ENCODE measurements at regions not wholly inside any gene's neighbourhood (a gene's known extent, or its start where the extent isn't known, plus 50 kb on each side); places are given as distances from the start of the nearest gene placed in this dataset.
A peak's percentile ranks its signal among the peaks of the same experiment; 100 is the strongest.

DNA sequence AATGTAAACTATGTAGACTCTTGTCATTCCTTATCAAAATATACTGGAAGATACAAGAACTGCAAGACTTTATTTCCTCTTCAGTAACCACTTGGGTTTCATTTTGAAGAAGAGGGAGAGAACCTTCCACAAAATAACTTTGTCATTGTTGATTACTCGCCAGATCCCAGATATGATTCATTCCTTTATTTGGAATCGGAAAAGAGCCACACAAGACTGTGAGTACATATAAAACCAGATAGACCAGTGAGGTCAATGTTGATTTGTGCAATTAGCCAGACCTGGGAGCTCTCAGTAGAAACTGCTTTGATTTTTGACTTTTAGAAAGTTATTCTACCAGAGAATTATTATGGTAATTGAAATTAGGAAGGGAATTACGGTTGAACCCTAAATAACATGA, 146.1 kb downstream of the TMEM167A start:
- Histone ChIP-seq H3K27ac (ENCODE audit: low read depth in 1 of 2, low read length in 1 of 2) (no peak overlapping the region), H3K4me1 (ENCODE audit: control insufficient read depth in 5 of 5, insufficient read depth in 5 of 5, low read length in 5 of 5) (peaks cover 0 to 4% (median 0%) of the 10 kb centered on the region in 5 donors), H3K27me3 (ENCODE audit: control insufficient read depth in 3 of 3, insufficient read depth in 3 of 3, low read length in 2 of 3) (no peaks in the 10 kb centered on the region), H3K9ac (ENCODE audit: insufficient read depth in 1 of 2, low read length in 2 of 2) (no peak overlapping the region), H3K9me3 (ENCODE audit: control insufficient read depth in 4 of 4, insufficient read depth in 3 of 4, low read length in 3 of 4) (no peaks in the 10 kb centered on the region), H3K36me3 (ENCODE audit: control insufficient read depth in 4 of 4, insufficient read depth in 4 of 4, low read length in 4 of 4) (no peaks in the 10 kb centered on the region), H3K4me3 (no peak overlapping the region)
- WGBS, 2 donors = 63 to 81% methylated on average over 3 of the region's 3 CpGs
- TF ChIP-seq, protein P1, sequence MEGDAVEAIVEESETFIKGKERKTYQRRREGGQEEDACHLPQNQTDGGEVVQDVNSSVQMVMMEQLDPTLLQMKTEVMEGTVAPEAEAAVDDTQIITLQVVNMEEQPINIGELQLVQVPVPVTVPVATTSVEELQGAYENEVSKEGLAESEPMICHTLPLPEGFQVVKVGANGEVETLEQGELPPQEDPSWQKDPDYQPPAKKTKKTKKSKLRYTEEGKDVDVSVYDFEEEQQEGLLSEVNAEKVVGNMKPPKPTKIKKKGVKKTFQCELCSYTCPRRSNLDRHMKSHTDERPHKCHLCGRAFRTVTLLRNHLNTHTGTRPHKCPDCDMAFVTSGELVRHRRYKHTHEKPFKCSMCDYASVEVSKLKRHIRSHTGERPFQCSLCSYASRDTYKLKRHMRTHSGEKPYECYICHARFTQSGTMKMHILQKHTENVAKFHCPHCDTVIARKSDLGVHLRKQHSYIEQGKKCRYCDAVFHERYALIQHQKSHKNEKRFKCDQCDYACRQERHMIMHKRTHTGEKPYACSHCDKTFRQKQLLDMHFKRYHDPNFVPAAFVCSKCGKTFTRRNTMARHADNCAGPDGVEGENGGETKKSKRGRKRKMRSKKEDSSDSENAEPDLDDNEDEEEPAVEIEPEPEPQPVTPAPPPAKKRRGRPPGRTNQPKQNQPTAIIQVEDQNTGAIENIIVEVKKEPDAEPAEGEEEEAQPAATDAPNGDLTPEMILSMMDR (IDR thresholded peaks at IDR 0.05; ENCODE audit: control extremely low read depth, extremely low read depth) = no peak
- no peak for ATAC-seq (ENCODE audit: insufficient read depth, low FRiP score)
- peak in 1 of 3 donors; percentile 29 for DNase-seq

DNA sequence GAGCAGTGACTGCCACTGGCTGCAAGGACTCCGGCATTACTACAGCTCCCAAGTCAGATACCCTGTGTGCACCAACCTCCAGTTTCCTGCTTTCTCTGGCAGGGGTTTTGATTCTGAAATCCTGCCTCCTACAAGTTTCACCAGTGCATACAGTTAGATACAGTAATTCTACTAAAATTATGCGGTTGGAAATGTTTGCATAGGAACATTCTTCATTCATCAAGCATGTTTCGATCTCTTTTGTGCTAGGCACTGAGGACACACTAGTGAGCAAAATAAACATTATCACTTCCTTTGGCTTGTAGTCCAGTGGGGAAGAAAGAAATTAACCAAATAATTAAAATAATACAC, 152.2 kb downstream of the TMEM167A start:
- Histone ChIP-seq H3K27ac (ENCODE audit: low read depth in 1 of 2, low read length in 1 of 2) (no peak overlapping the region), H3K9ac (ENCODE audit: insufficient read depth in 1 of 2, low read length in 2 of 2) (no peak overlapping the region), H3K4me1 (ENCODE audit: control insufficient read depth in 5 of 5, insufficient read depth in 5 of 5, low read length in 5 of 5) (peaks cover 0 to 32% (median 9%) of the 10 kb centered on the region in 5 donors), H3K4me3 (no peak overlapping the region), H3K9me3 (ENCODE audit: control insufficient read depth in 4 of 4, insufficient read depth in 3 of 4, low read length in 3 of 4) (no peaks in the 10 kb centered on the region), H3K36me3 (ENCODE audit: control insufficient read depth in 4 of 4, insufficient read depth in 4 of 4, low read length in 4 of 4) (no peaks in the 10 kb centered on the region), H3K27me3 (ENCODE audit: control insufficient read depth in 3 of 3, insufficient read depth in 3 of 3, low read length in 2 of 3) (no peaks in the 10 kb centered on the region)
- DNase-seq (peak in 1 of 3 donors; percentile 35), ATAC-seq (ENCODE audit: insufficient read depth, low FRiP score) (no peak)
- TF ChIP-seq, protein P1 (IDR thresholded peaks at IDR 0.05; ENCODE audit: control extremely low read depth, extremely low read depth) = no peak
- 47 to 81% methylated on average over 3 of the region's 3 CpGs for WGBS, 2 donors

DNA sequence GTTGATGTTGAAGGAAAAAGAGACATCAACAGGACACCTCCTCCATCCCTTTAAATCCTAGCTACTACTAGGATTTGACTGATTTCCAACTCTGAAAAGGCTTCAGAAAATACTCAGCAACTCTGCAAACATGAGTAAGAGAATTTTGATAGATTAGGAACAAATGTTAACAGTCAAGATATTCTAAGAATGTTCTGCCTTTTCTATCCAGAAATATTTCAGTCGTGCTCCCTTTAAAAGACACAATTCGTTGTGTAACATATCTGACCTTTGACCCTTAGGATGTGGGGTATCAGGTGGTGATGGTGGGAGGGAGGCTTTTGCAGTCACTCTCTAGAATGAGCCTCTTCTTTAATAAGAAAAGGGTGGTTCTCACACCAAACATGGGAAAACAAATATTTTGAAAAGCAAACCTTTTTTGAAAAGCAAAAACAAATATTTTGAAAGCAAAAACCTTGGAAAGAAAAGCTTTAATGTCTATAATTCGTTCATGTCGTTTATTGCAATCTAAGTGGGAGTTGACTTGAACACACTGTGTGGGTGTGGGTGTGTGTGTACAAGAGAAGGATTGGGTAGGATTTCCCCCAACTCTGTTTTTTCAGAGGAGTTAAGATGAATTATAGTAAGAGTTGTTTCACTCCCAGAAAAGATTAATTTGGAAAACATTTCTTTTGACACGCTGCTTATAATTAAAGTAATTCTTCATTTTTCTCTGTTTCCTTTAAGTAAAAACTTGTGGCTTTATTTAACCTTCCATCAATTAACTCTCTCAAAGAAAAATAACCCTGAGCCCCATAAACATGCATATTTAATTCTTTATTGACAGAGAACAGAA, 152.8 kb downstream of the TMEM167A start:
- Histone ChIP-seq H3K27ac (ENCODE audit: low read depth in 1 of 2, low read length in 1 of 2) (no peak overlapping the region), H3K9me3 (ENCODE audit: control insufficient read depth in 4 of 4, insufficient read depth in 3 of 4, low read length in 3 of 4) (no peaks in the 10 kb centered on the region), H3K36me3 (ENCODE audit: control insufficient read depth in 4 of 4, insufficient read depth in 4 of 4, low read length in 4 of 4) (no peaks in the 10 kb centered on the region), H3K4me3 (no peak overlapping the region), H3K9ac (ENCODE audit: insufficient read depth in 1 of 2, low read length in 2 of 2) (no peak overlapping the region), H3K27me3 (ENCODE audit: control insufficient read depth in 3 of 3, insufficient read depth in 3 of 3, low read length in 2 of 3) (no peaks in the 10 kb centered on the region), H3K4me1 (ENCODE audit: control insufficient read depth in 5 of 5, insufficient read depth in 5 of 5, low read length in 5 of 5) (peaks cover 0 to 32% (median 9%) of the 10 kb centered on the region in 5 donors)
- ATAC-seq (ENCODE audit: insufficient read depth, low FRiP score) = peak; percentile 34
- TF ChIP-seq, protein P1 (IDR thresholded peaks at IDR 0.05; ENCODE audit: control extremely low read depth, extremely low read depth) = no peak
- peak in 2 of 3 donors; percentile 50 to 51 for DNase-seq
- 45 to 67% methylated on average over 5 of the region's 5 CpGs for WGBS, 2 donors
